A673 (cell line): ENCODE measurements at regions not wholly inside any gene's neighbourhood (a gene's known extent, or its start where the extent isn't known, plus 50 kb on each side); places are given as distances from the start of the nearest gene placed in this dataset.

Source experiments
- BruUV-seq: library from RNA; stranded (reverse); fragments of 400-500 nt; replicated peaks from 2 replicates; lab custom pipeline; 2021; lab: Mats Ljungman, UMichigan
- CTCF ChIA-PET: fragments of 300-600 bp; sonication (Branson Sonifier 250); formaldehyde crosslinking; loops from one replicate; lab custom pipeline; 2022; ENCODE audit warnings: antibody characterized with exemption; lab: Charles Lee
- POLR2A ChIA-PET: fragments of 300-600 bp; sonication (Branson Sonifier 250); formaldehyde crosslinking; loops from one replicate; lab custom pipeline; 2022; ENCODE audit warnings: antibody characterized with exemption; ENCODE audit not compliant: low non-redundant PET; lab: Charles Lee
- DNase-seq: peaks from one replicate; pipeline ENCODE4 v3.0.0-alpha.2; 2015; ENCODE audit warnings: low spot score
- H3K27ac ChIP-seq: fragments of 200-600 bp; sonication (generic); 2 replicates; pipeline ENCODE4 v1.5.1; 2016; ENCODE audit warnings: mixed run types, low read depth, mild to moderate bottlenecking, mixed read lengths, antibody characterized with exemption, low read length; ENCODE audit not compliant: poor library complexity, severe bottlenecking
- H3K27me3 ChIP-seq: fragments of 200-600 bp; sonication (generic); replicated peaks from 2 replicates; pipeline ENCODE4 v1.6.1; 2017; ENCODE audit warnings: mixed run types, low read depth, mild to moderate bottlenecking, mixed read lengths, antibody characterized with exemption, low read length; ENCODE audit not compliant: insufficient read depth, poor library complexity
- H3K36me3 ChIP-seq: fragments of 200-600 bp; sonication (generic); 2 replicates; pipeline ENCODE4 v1.6.1; 2016; ENCODE audit warnings: mixed run types, mild to moderate bottlenecking, mixed read lengths, antibody characterized with exemption, low read length; ENCODE audit not compliant: insufficient read depth, poor library complexity, severe bottlenecking
- H3K4me1 ChIP-seq: fragments of 200-600 bp; sonication (generic); 2 replicates; pipeline ENCODE4 v1.6.1; 2017; ENCODE audit warnings: mixed run types, mild to moderate bottlenecking, mixed read lengths, antibody characterized with exemption, low read length; ENCODE audit not compliant: insufficient read depth, poor library complexity, severe bottlenecking
- H3K4me3 ChIP-seq: fragments of 200-600 bp; sonication (generic); 2 replicates; pipeline ENCODE4 v1.5.1; 2016; ENCODE audit warnings: low read depth, mixed run types, mild to moderate bottlenecking, mixed read lengths, low read length; ENCODE audit not compliant: poor library complexity, severe bottlenecking
- H3K9me3 ChIP-seq: fragments of 200-600 bp; sonication (generic); 2 replicates; pipeline ENCODE4 v1.6.1; 2016; ENCODE audit warnings: mixed run types, low read depth, mild to moderate bottlenecking, mixed read lengths, antibody characterized with exemption, low read length; ENCODE audit not compliant: poor library complexity, severe bottlenecking
- EZH2 ChIP-seq: fragments of 200-600 bp; sonication (generic); IDR thresholded peaks from 2 replicates; pipeline ENCODE4 v1.6.1; 2017; ENCODE audit warnings: borderline replicate concordance, low read depth, mild to moderate bottlenecking, mixed read lengths, antibody characterized with exemption, low read length; ENCODE audit not compliant: poor library complexity, severe bottlenecking
- intact Hi-C: fragments of 100-400 bp; cut with micrococcal nuclease; formaldehyde crosslinking; loops from one replicate; pipeline ENCODE4 v1.10.0; 2022; ENCODE audit not compliant: unreplicated experiment
- TF ChIP-seq, protein P1 (sequence below): fragments of 300-800, 200-600 bp; sonication (generic); conservative IDR thresholded peaks from 2 replicates; pipeline ENCODE4 v1.5.1; 2017; ENCODE audit warnings: low read depth, mild to moderate bottlenecking, antibody characterized with exemption, low read length, moderate library complexity, mixed read lengths

- no peak overlapping the region for H3K27ac ChIP-seq
- TF ChIP-seq, protein P1, sequence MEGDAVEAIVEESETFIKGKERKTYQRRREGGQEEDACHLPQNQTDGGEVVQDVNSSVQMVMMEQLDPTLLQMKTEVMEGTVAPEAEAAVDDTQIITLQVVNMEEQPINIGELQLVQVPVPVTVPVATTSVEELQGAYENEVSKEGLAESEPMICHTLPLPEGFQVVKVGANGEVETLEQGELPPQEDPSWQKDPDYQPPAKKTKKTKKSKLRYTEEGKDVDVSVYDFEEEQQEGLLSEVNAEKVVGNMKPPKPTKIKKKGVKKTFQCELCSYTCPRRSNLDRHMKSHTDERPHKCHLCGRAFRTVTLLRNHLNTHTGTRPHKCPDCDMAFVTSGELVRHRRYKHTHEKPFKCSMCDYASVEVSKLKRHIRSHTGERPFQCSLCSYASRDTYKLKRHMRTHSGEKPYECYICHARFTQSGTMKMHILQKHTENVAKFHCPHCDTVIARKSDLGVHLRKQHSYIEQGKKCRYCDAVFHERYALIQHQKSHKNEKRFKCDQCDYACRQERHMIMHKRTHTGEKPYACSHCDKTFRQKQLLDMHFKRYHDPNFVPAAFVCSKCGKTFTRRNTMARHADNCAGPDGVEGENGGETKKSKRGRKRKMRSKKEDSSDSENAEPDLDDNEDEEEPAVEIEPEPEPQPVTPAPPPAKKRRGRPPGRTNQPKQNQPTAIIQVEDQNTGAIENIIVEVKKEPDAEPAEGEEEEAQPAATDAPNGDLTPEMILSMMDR: no peak
- no peak for TF ChIP-seq EZH2
- H3K36me3 ChIP-seq: no peaks in the 10 kb centered on the region
- H3K9me3 ChIP-seq: no peaks in the 10 kb centered on the region
- intact Hi-C loops: no loop called here
- no peaks in the 10 kb centered on the region for H3K27me3 ChIP-seq
- BruUV-seq: no TSS peak
- ChIA-PET CTCF (no interaction called here), POLR2A (no interaction called here)
- no peak overlapping the region for H3K4me3 ChIP-seq
- H3K4me1 ChIP-seq: peaks cover 41% of the 10 kb centered on the region
- no peak for DNase-seq
Measured at GRCh38 chr17:77327181-77327565, 186.4 kb downstream of the SEC14L1 start.

DNA sequence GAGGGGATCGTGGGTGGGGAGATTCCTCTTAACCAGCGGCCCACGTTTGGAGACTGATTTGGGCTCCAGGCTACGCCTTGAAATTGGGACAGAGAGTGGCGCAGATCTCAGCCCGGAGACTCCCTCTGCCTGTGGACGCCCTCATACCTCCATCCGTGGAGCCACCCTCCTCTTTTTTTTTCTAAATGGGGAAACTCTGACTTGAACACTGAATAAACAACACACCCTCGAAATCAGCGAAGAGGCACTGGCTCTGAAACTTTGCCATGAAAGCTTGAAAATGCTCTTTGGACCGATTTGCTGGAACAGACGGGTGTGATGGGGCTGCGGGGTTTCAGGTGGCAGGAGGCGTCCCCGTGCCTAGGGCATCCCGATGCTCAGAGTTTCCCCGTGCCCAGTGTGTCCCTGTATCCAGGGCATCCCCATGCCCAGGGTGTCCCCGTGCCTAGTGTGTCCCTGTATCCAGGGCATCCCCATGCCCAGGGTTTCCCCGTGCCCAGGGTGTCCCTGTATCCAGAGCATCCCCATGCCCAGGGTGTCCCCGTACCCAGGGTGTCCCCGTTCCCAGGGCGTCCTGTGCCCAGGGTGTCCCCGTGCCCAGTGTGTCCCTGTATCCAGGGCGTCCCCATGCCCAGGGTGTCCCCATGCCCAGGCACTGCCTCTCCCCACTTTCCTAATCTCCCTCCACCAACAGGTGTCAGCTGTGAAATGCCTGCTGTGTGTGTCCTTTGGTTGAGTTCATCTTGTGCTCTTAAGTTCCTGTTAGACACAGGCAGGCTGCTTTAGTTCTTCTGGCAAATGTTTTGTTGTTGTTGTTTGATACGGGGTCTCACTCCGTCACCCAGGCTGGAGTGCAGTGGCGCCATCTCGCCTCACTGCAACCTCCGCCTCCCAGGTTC lies 187.0 kb downstream of the SEC14L1 start:
- H3K4me3 ChIP-seq: no peak overlapping the region
- no peak for DNase-seq
- ChIA-PET CTCF (no interaction called here), POLR2A (no interaction called here)
- peaks cover 34% of the 10 kb centered on the region for H3K4me1 ChIP-seq
- no peaks in the 10 kb centered on the region for H3K36me3 ChIP-seq
- intact Hi-C loops: no loop called here
- no TSS peak for BruUV-seq
- no peaks in the 10 kb centered on the region for H3K27me3 ChIP-seq
- TF ChIP-seq, protein P1: no peak
- no peak for TF ChIP-seq EZH2
- no peak overlapping the region for H3K27ac ChIP-seq
- H3K9me3 ChIP-seq: no peaks in the 10 kb centered on the region

GRCh38 chr17:77328823-77329740 lies 188.3 kb downstream of the SEC14L1 start:
- H3K27me3 ChIP-seq: no peaks in the 10 kb centered on the region

More at GRCh38 chr17:77328823-77329740, 188.3 kb downstream of the SEC14L1 start:
- H3K4me1 ChIP-seq: peaks cover 22% of the 10 kb centered on the region
- DNase-seq: no peak
- no peaks in the 10 kb centered on the region for H3K9me3 ChIP-seq
- BruUV-seq: no TSS peak
- TF ChIP-seq EZH2: no peak
- TF ChIP-seq, protein P1: no peak
- ChIA-PET POLR2A (no interaction called here), CTCF (no interaction called here)
- intact Hi-C loops: no loop called here
- no peak overlapping the region for H3K4me3 ChIP-seq
- H3K36me3 ChIP-seq: no peaks in the 10 kb centered on the region
- no peak overlapping the region for H3K27ac ChIP-seq
